Non-pigmented ciliary epithelial cell (primary cell): ENCODE measurements at regions not wholly inside any gene's neighbourhood (a gene's known extent, or its start where the extent isn't known, plus 50 kb on each side); places are given as distances from the start of the nearest gene placed in this dataset.

Experiments used
- DNase-seq: peaks from one replicate; pipeline ENCODE4 v3.0.0-alpha.2; 2010; ENCODE audit warnings: low read depth

GRCh38 chr4:119709418-119709817, 80.8 kb upstream of the PDE5A start:
- DNase-seq = no peak

- no peak for DNase-seq
Measured at GRCh38 chr4:119707336-119707735, 78.7 kb upstream of the PDE5A start.

- no peak for DNase-seq
Measured at GRCh38 chr4:119706804-119707203, 78.2 kb upstream of the PDE5A start.

- no peak for DNase-seq
Measured at GRCh38 chr4:119697887-119698393, 69.3 kb upstream of the PDE5A start.

GRCh38 chr4:119696963-119697362, 68.4 kb upstream of the PDE5A start:
- DNase-seq = no peak

GRCh38 chr4:119695216-119695615, 66.6 kb upstream of the PDE5A start:
- no peak for DNase-seq

- no peak for DNase-seq
Measured at GRCh38 chr4:119693126-119693525, 64.5 kb upstream of the PDE5A start.

GRCh38 chr4:119692001-119692400, 63.4 kb upstream of the PDE5A start:
- DNase-seq = no peak

- no peak for DNase-seq
Measured at GRCh38 chr4:119690871-119691270, 62.3 kb upstream of the PDE5A start.

- no peak for DNase-seq
Measured at GRCh38 chr4:119688446-119688845, 59.8 kb upstream of the PDE5A start.

GRCh38 chr4:119684463-119684862, 55.9 kb upstream of the PDE5A start:
- no peak for DNase-seq

GRCh38 chr4:119683518-119683917, 54.9 kb upstream of the PDE5A start:
- DNase-seq = no peak

GRCh38 chr4:119682099-119682498, 53.5 kb upstream of the PDE5A start:
- no peak for DNase-seq

GRCh38 chr4:119679251-119679650, 50.6 kb upstream of the PDE5A start:
- DNase-seq = no peak

GRCh38 chr4:119678761-119679160, 50.2 kb upstream of the PDE5A start:
- DNase-seq = no peak
